NCI-H2029 treated with DMSO at 0.1 percent for 48 hours (cell line): ENCODE measurements at regions not wholly inside any gene's neighbourhood (a gene's known extent, or its start where the extent isn't known, plus 50 kb on each side); places are given as distances from the start of the nearest gene placed in this dataset.
"Not testable (repeated sequence)": the region's sequence is repeated elsewhere in the genome, so short reads cannot be mapped to it uniquely, and the experiment has no call there.

Source experiments
- DNase-seq: peaks from one replicate; lab custom pipeline; 2025; lab: John Stamatoyannopoulos, UW

DNA sequence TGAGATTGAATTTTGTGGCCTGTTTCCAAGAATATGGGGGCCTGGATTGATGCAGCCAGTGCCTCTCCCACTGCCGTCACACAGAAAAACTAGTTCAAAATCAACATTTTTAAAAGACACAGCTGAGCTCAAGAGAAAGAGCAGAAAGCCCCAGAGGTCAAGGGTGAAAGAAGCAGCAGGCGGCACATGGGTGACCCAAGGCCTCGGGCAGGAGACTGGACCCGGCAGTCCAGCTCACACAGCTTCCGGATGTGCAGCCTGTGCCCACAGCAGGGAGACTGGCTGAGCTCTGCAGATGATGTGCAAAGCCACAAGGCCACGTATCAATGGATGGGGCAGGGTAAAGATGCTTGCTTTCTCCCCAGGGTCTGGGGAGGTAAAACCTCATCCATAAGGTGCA is 50.4 kb upstream of the RNF32 start:
- DNase-seq, result no peak

DNA sequence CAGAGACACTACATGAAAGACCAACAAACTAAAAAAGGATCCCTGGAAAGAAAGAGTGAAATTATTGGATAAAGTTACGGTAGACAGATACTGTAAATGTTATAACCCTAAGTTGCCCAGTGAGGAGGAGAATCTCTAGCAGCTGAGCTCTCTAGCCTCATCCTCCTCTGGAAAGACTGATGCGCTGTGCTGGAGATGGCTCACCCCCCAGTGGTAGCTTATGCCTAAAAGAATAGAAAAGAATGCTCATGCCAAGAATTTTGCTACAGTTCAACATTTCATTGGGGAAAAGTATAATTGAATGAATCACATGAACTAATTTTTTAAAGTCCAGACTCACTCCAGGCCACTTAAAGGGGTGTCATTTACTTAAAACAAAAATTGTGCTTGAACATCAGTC is 50.8 kb upstream of the RNF32 start:
- no peak for DNase-seq

DNA sequence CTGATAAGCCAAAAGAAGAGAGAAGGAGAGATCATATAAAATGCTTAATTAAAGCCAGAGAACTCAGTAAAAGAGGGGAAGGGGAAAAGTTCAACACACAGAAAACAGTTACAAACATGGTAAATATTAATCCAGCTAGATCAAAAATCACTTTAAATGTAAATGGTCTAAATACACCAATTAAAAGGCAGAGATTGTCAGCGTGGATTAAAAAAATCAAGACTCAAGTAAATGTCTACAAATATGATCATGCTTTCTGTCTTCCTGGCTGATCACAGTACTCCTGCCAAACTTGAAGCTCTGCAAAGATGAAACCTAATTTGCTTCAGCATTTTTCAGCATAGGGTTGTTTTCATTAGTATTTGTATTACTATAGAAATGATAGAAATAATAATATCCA is 54.6 kb upstream of the RNF32 start:
- no peak for DNase-seq

DNA sequence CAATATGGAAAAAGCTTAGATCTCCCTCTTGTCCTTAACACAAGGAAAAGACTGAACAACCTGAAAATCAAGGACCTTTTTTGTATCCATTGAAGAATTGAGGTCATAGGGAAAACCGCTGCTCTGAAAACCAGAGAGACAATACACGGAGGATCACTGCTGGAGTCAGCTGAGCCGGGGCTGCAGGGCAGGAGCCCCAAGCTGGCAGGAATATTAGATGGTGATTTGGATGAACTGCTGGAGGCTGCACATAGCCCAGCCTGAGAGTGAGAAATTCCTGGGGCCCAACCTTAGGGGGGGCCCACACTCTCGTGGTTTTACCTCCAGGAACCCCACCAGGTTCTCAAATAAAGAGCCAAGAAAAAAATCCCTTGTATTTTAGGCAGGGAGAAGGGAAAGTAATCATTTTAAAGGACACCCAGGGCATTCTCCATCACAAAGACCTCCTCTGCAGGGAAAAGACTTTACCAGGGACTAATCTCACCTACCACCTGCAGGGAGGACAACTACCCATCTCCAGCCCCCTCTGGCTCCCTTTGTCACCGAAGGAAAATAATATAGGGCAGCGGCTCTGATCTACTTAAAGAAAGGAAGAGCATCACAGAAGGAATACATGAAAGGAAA is 55.4 kb upstream of the RNF32 start:
- DNase-seq, result no peak

DNA sequence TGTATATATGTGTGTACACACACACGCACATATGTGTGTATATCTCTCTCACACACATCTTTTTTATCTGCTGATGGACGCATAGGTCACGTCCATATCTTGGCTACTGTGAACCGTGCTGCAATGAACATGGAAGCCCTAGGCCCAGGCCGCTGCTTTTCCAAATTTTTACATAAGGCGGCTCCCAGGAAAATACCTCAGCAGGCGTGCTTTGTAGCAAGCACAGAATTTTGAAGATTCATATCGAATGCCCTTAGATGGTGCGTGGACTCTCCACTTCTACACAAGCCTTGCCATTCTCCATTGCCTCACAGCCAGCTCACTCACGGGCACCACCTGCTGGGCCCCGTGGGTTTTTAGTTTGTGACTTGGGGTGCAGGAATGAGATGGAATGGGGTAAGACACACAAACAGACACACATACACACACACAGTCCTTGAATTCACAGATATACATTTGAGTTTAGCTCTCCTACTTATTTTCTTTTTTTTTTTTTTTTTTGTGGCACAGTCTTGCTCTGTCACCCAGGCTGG is 57.9 kb upstream of the RNF32 start:
- no peak for DNase-seq

DNA sequence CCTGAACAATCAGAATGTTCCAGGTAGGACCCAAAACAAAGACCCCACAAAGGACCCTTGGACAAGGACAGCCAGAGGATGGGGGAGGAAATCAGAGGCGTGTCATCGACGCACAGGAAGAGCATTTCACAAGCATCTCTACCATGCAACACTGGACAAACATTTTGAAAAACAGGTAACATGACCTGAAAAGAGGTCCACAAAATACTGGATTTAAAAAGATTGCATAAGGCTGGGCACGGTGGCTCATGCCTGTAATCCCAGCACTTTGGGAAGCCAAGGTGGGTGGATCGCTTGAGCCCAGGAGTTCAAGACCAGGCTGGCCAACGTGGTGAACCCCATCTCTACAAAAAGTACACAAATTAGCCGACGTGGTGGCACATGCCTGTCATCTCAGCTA is 60.5 kb upstream of the RNF32 start:
- DNase-seq, result no peak

DNA sequence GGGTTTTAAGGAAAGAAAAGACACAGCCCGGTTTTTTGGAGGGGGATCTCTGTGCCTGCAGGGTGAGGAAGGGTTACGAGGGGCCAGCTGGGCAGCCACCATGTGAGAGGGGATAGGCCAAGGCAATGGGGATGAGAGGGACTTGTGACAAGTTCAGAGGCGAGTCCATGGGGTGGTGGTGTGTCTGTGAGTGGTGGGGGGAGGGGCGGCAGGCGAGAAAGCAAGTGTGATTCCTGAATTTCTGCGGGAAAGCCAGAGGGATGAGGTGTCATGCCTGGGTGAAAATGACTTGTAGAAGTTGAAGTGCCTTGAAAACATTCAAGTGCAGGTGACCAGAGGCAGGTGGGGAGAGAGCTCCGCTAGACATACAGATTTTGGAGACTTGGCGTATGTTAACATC is 61.0 kb upstream of the RNF32 start:
- no peak for DNase-seq

DNA sequence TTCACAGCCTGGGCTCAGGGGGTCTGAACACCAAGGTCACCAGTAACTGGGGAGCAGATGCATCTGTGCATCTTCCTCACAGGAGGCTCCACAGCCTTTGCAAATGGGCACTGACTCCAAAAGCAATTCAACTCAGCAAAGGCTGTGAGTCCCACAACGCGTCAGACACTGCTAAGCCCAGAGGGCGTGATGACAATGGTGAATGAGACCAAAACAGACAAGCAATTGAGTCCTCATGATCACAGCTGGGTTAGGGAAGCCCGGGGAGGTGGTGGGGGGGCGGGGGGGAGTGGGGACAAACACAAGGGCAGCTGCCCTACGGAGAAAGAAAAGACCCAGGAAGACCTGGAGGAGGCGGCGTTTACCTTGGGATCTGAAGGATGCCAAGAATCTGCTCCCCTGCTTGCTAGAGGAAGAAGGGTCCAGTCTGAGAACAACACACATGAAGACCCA is 61.6 kb upstream of the RNF32 start:
- no peak for DNase-seq

DNA sequence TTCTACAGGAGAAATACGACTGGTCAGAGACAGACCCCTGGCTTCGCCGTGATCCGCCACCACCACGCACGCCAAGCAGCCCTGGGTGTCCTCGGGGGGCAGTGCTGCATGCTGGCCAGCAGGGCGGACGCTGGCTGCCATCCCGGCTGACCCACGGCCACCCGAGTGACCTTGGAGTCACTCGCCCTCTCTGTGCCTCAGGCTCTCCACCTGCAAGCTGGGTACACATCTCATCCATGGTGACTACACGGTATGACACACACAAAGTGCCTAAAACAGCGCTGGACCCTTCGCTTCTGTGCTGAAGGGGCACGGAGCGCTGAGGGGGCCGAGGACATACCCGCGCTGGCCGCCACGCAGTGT is 62.0 kb upstream of the RNF32 start:
- DNase-seq, result no peak

DNA sequence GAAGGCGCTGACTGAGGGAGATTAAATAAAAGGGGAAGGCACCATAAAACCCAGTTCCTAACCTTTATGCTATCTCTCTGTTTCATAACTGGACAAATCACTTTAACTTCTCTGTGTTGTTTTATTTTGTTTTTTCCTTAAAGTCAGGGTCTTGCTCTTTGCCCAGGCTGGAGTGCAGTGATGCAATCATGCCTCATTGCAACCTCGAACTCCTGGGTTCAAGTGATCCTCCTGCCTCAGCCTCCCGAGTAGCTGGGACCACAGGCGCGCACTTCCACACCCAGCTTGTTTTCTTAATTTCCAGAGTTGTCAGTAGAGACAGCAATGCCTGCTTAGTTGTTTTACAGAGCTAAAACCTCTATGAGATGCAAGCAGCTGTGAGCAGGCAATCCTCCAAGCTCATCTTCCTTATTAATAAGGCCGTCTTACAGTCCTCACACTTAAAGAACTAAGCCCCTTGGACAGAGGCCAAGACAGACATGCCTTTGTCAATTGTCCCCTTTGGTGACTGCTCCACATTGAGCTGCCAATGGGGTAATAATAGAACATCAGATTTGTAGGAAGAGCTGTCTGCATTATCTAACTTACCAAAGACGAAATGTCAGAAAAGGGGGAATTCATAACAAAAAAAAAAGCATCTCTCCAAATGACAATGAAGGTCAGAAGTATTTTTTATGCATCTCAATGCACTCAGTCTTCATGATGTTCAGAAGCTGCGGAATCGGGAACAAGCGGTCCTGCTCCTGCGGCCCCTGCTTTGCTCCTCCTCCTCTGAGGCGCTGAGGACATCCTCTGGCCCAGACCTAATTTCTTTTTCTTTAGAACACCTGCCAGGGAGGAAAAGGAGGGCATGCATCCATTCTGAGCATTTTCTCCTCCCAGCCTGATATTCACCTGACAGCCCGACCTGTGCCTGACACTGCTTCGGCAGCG is 62.7 kb upstream of the RNF32 start:
- no peak for DNase-seq

DNA sequence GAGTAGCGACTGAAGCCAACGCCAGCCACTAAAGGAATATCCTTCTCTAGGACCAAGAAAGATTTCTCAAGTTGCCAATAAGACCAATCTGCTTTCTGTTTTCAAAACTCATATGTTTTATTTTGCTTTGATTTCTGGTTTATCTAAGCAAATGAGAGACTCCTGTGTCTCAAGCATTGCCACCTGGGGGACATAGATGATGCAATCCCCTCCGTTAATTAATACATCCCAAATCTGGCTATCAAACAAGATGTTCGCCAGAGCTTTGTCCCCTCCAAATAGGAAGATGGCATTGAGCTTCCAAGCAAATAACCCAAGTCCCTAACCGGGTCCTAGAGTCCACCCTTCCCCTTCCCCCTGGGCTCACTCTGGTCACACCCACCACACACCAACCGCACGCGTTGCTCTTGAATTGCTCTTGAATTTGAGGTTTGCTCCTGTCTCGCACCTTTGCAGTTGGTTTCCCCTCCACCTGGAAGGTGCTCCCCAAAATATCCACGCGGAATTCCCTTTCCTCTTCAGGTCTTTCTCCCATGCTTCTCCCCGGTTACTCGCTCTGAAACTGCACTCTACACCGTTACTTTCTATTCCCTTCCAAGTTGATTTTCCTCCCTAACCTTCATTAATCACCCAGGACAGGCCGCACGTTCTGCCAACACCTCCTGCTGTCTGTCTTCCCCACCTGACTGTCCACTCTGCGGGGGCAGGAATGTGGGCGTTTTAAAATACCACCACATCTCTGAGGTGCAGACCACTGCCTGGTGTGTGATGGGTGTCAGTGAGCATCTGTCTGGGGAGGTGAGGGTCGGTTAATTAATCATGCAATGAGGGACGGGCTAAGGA is 64.1 kb upstream of the RNF32 start:
- DNase-seq, result no peak

DNA sequence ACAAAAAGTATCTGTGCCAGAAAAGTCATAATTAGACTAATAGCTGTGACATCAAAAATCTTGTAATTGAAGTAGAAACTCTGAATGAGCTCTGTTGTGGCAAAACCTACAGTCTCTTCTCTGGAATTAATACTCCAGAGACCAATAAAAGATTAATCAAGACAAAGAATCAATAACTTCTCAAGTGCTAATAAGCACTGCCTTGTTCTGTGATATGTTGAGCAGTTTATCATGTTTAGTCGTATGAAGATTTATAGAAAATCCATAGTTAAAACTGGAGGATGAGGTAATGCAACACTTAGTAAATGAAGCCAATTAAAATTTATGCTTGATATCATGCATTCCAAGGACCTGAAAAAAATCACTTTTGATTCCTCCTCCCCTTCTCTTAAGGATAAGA is 72.3 kb upstream of the RNF32 start:
- DNase-seq, result no peak

DNA sequence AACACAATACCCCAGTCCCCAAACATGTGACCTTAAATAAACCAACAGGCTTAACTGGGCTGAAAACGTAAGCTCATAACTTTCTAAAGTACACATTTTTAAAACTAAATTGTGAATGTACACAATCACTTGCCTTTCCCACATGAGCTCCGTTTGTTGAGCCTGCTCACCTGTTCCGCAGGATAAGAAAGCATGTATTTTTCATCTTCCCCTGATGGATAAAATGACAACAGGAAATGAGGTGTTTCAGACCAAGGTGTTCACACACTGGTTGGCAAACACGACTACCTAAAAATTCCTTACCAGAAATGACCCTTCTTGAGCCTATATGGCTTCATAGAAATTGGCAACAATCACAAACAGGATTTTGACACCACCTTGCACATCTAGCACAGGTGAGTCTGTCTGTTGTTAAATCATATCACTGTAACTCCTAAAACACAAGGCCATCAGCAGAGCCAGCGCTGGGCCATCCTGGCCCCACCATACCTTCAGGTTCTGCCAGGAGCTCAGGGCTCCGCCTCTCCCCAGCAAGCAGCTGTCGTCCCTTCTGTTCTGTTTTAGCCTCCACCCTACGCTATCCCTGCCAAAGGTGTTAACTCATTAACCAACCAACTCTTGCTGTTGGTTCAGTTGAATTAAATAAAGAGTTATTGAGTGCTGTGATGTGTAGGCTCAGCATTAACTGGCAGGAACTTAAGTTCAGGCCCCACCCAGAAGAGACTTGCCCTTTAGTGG is 73.6 kb upstream of the RNF32 start:
- no peak for DNase-seq

DNA sequence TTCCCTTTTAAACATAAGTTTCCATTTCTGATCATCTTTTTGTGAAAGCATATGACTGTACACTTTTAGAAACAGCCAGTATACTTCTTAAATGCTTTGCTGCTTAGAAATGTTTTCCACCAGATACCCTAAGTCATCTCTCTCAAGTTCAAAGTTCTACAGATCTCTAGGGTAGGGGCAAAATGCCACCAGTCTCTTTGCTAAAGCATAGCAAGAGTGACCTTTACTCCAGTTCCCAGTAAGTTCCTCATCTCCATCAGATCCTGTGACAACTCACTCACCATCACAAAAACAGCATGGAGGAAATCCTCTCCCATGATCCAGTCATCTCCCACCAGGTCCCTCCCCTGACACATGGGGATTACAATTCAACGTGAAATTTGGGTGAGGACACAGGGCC is 75.6 kb upstream of the RNF32 start:
- not testable (repeated sequence) for DNase-seq

DNA sequence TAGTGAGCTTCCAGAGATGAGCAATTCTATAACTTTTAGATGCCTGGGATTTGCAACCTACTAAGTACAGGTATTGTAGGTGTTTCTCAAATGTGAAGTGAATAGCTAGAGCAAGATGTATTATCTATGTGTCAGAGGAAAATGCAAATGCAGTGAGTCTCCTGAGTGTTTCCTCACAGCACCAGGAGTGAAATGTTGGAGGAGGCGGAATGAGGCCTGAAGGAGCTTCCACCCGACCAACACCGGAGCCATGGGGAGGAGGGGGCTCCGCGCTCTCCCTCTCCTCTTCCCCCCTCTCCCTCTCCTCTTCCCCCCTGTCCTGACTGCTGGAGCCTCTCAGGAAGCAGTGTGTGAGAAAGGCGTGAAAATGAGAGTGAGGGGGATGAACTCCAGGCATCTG is 79.9 kb upstream of the RNF32 start:
- no peak for DNase-seq

DNA sequence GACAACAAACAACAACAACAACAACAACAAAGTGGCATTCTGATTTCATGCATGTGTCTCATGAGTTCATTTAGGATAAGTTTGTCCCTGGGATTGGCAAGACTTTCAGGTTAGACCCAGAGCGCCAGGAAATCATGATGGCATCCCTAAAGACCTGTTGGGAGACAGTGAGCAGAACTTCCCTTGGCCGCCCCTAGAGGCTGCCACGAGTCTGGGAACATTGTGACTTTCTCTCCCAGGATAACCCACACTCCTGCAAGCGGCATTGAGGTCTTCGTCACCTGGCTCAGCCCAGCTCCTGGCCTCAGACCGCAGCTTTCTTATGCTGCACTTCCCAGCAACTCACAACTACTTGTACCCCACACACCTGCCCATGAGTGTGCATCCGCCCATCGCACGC is 80.5 kb upstream of the RNF32 start:
- no peak for DNase-seq

DNA sequence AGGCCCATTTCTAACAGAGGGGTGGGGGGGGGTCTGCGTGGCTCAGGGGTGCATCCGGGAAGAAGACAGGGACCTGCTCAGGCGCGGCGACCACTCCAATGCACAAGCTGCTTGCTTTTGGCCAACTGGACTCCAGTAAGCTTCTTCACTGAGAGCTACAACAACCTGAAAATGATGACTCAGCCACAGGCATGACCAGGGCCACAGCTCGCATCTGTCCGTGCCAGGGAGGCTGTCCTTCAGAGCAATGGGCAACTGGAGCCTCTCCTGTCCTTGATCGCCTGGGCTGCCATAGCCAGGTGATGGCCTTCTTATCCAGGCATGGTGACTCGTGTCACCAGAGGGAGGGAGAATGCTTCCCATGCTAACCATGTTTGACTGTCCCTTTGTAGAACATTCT is 81.6 kb upstream of the RNF32 start:
- no peak for DNase-seq

DNA sequence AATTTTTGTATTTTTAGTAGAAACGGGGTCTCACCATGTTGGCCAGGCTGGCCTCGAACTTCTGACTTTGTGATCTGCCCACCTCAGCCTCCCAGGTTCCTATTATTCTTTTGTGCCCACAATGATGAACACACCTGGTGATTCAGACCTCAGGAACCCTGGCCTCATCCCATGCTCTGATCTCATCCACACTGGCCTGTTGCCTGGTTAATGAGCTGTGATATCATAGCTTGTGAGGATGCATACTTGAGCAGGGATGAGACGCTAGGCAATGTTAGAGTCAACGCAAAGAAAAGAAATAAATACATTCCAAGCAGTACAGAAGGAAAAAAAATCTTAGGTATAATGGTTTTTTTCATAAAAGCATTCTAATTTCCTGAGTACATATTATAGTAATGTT is 82.4 kb upstream of the RNF32 start:
- DNase-seq, result peak; percentile 23

DNA sequence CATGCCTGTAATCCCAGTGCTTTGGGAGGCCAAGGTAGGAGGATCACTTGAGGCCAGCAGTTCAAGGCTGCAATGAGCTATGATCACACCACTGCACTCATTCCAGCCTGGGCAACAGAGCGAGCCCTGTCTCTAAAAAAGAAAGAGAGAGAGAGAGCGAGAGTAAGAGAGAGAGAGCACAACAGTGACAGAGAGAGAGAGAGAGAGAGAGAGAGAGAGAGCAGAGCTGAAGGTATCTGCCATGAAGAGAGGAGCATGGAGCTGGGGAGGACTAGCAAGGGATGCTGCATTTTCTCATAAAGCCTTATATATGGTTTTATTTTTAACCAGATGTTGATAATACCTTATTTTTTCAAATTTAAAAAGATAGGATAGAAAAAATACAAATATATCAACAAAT is 84.5 kb upstream of the RNF32 start:
- no peak for DNase-seq

DNA sequence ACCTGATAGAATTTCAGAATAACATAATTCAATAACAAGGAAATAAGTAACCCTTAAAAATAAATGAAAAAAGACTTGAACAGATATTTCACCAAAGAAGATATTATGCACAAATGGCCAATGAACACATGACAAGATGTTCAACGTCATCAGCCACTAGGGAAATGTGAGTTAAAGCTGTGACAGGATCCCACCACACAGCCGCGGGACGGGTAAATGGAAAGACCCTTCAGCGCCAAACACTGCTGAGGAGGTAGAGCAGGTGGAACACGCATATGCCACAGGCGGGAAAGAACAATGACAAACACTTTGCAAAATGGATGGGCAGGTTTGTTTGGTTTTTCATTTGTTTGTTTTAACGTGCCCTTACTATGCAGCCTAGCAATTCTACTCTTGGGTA is 86.1 kb upstream of the RNF32 start:
- DNase-seq, result peak; percentile 78

DNA sequence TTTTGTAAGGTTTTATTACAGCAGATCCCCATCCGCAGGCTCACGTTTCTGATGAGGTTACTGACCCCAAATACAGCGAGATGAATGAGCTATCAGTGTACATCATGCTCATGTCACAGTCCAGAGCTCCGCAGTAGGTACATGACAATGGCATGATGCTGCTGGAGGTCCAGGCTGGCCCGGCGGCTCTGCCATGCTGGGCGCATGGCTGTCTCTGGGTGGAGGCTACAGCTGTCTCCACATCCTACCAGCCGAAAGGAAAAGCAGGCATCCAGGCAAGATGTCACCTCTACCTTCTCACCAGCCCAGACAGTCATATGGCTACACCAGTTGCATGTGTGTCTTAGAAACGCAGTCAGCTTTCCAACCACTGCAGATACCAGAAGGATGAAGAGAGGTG is 90.9 kb upstream of the RNF32 start:
- DNase-seq, result no peak
